H9 (cell line): ENCODE measurements at regions not wholly inside any gene's neighbourhood (a gene's known extent, or its start where the extent isn't known, plus 50 kb on each side); places are given as distances from the start of the nearest gene placed in this dataset.

ENCODE experiments used
- DNase-seq: peaks from one replicate; pipeline ENCODE4 v3.0.0-alpha.2; 2017
- H2AFZ ChIP-seq: one replicate; pipeline ENCODE4 v1.6.1; 2013; ENCODE audit warnings: mild to moderate bottlenecking, low read length, control low read depth, moderate library complexity
- H2AK5ac ChIP-seq: 2 replicates; pipeline ENCODE4 v1.6.1; 2013; ENCODE audit warnings: low read length, control low read depth, mixed read lengths; ENCODE audit not compliant: insufficient read length
- H2BK120ac ChIP-seq: one replicate; pipeline ENCODE4 v1.6.1; 2013; ENCODE audit warnings: low read depth, mild to moderate bottlenecking, low read length, control low read depth, inconsistent platforms; ENCODE audit not compliant: poor library complexity, severe bottlenecking
- H2BK12ac ChIP-seq: 2 replicates; pipeline ENCODE4 v1.6.1; 2013; ENCODE audit warnings: low read length, control low read depth, mixed read lengths, low read depth; ENCODE audit not compliant: insufficient read length
- H2BK15ac ChIP-seq: 2 replicates; pipeline ENCODE4 v1.6.1; 2013; ENCODE audit warnings: low read depth, low read length, control low read depth
- H2BK20ac ChIP-seq: one replicate; pipeline ENCODE4 v1.6.1; 2013; ENCODE audit warnings: low read depth, mild to moderate bottlenecking, low read length, control low read depth, inconsistent platforms; ENCODE audit not compliant: poor library complexity, severe bottlenecking
- H2BK5ac ChIP-seq: 2 replicates; pipeline ENCODE4 v1.6.1; 2013; ENCODE audit warnings: low read length, control low read depth, mixed read lengths; ENCODE audit not compliant: insufficient read length
- H3K14ac ChIP-seq: 2 replicates; pipeline ENCODE4 v1.6.1; 2013; ENCODE audit warnings: low read length, control low read depth; ENCODE audit not compliant: insufficient read depth
- H3K18ac ChIP-seq: 2 replicates; pipeline ENCODE4 v1.6.1; 2013; ENCODE audit warnings: low read depth, mild to moderate bottlenecking, mixed read lengths, low read length, control low read depth; ENCODE audit not compliant: insufficient read length
- H3K23ac ChIP-seq: 2 replicates; pipeline ENCODE4 v1.6.1; 2013; ENCODE audit warnings: low read length, control low read depth, mixed read lengths, low read depth; ENCODE audit not compliant: insufficient read length
- H3K23me2 ChIP-seq: 2 replicates; pipeline ENCODE4 v1.6.1; 2013; ENCODE audit warnings: low read depth, mild to moderate bottlenecking, mixed read lengths, low read length, control low read depth; ENCODE audit not compliant: insufficient read length, poor library complexity, severe bottlenecking
- H3K27ac ChIP-seq: 2 replicates; pipeline ENCODE4 v1.5.1; 2013; ENCODE audit warnings: low read length, control low read depth, mixed read lengths, low read depth; ENCODE audit not compliant: insufficient read length
- H3K27me3 ChIP-seq: 2 replicates; pipeline ENCODE4 v1.6.1; 2013; ENCODE audit warnings: low read length, control low read depth, inconsistent platforms; ENCODE audit not compliant: insufficient read depth
- H3K4ac ChIP-seq: 2 replicates; pipeline ENCODE4 v1.6.1; 2013; ENCODE audit warnings: low read depth, mild to moderate bottlenecking, control low read depth, inconsistent platforms, low read length, moderate library complexity
- H3K4me1 ChIP-seq: 2 replicates; pipeline ENCODE4 v1.6.1; 2013; ENCODE audit warnings: low read length, control low read depth, inconsistent platforms; ENCODE audit not compliant: insufficient read depth
- H3K4me2 ChIP-seq: 2 replicates; pipeline ENCODE4 v1.6.1; 2013; ENCODE audit warnings: low read length, control low read depth, mixed read lengths; ENCODE audit not compliant: insufficient read length, insufficient read depth
- H3K56ac ChIP-seq: 2 replicates; pipeline ENCODE4 v1.6.1; 2013; ENCODE audit warnings: low read depth, mild to moderate bottlenecking, mixed read lengths, low read length, control low read depth; ENCODE audit not compliant: insufficient read length
- H3K79me1 ChIP-seq: 2 replicates; pipeline ENCODE4 v1.6.1; 2013; ENCODE audit warnings: low read depth, mild to moderate bottlenecking, moderate library complexity, low read length, control low read depth, inconsistent platforms; ENCODE audit not compliant: insufficient read depth, poor library complexity, severe bottlenecking
- H3K79me2 ChIP-seq: 2 replicates; pipeline ENCODE4 v1.6.1; 2013; ENCODE audit warnings: low read length, control low read depth, inconsistent platforms; ENCODE audit not compliant: insufficient read depth
- H3K9ac ChIP-seq: 2 replicates; pipeline ENCODE4 v1.6.1; 2013; ENCODE audit warnings: low read length, control low read depth, mixed read lengths; ENCODE audit not compliant: insufficient read length; ENCODE audit errors: extremely low read depth
- H3K9me3 ChIP-seq: one replicate; pipeline ENCODE4 v1.6.1; 2013; ENCODE audit warnings: low read depth, low read length, inconsistent platforms; ENCODE audit not compliant: control insufficient read depth
- H3T11ph ChIP-seq: one replicate; pipeline ENCODE4 v1.6.1; 2013; ENCODE audit warnings: mild to moderate bottlenecking, low read length, control low read depth, inconsistent platforms
- H4K20me1 ChIP-seq: one replicate; pipeline ENCODE4 v1.6.1; 2013; ENCODE audit not compliant: control insufficient read depth, insufficient read length, insufficient read depth
- H4K5ac ChIP-seq: 2 replicates; pipeline ENCODE4 v1.6.1; 2013; ENCODE audit warnings: low read depth, mild to moderate bottlenecking, mixed read lengths, low read length, control low read depth; ENCODE audit not compliant: insufficient read length
- H4K8ac ChIP-seq: replicated peaks from 2 replicates; pipeline ENCODE4 v1.6.1; 2013; ENCODE audit warnings: low read length, control low read depth, mixed read lengths, low read depth; ENCODE audit not compliant: insufficient read length
- H4K91ac ChIP-seq: 2 replicates; pipeline ENCODE4 v1.6.1; 2013; ENCODE audit warnings: low read depth, mild to moderate bottlenecking, moderate library complexity, mixed read lengths, low read length, control low read depth; ENCODE audit not compliant: insufficient read length
- H3K27ac Mint-ChIP-seq, 3 experiments: 2 replicates in 2 of 3; 3 replicates in 1 of 3; pipeline ENCODE4 v1.8.0; 2020 to 2021; ENCODE audit warnings: mixed read lengths in 3 of 3, mild to moderate bottlenecking in 1 of 3, moderate library complexity in 1 of 3
- H3K27me3 Mint-ChIP-seq: 2 replicates; pipeline ENCODE4 v1.8.0; 2021; ENCODE audit warnings: low read depth, mild to moderate bottlenecking, moderate library complexity, mixed read lengths
- H3K36me3 Mint-ChIP-seq, 3 experiments: 2 replicates in 2 of 3; 3 replicates in 1 of 3; pipeline ENCODE4 v1.8.0; 2020 to 2021; ENCODE audit warnings: low read depth in 3 of 3, mixed read lengths in 3 of 3; ENCODE audit not compliant: insufficient read depth in 1 of 3
- H3K4me1 Mint-ChIP-seq, 2 experiments: 2 replicates each; pipeline ENCODE4 v1.8.0; 2020; ENCODE audit warnings: mixed read lengths in 2 of 2
- H3K4me3 Mint-ChIP-seq, 2 experiments: 2 replicates in 1 of 2; 3 replicates in 1 of 2; pipeline ENCODE4 v1.8.0; 2020 to 2021; ENCODE audit warnings: mild to moderate bottlenecking in 2 of 2, mixed read lengths in 2 of 2, moderate library complexity in 1 of 2
- H3K9me3 Mint-ChIP-seq, 2 experiments: 2 replicates in 1 of 2; 3 replicates in 1 of 2; pipeline ENCODE4 v1.8.0; 2020; ENCODE audit warnings: mild to moderate bottlenecking in 2 of 2, mixed read lengths in 2 of 2, moderate library complexity in 1 of 2
- WGBS: extraction: QIAGEN DNeasy Blood & Tissue Kit; methylation state at CpG from one replicate; pipeline ENCODE4 v1.1.7; 2013; ENCODE audit warnings: missing lambda C conversion rate, low lambda C conversion rate, mixed read lengths; ENCODE audit not compliant: insufficient read length; ENCODE audit errors: extremely low coverage; 5-methylcytosine and 5-hydroxymethylcytosine counted together
- TF ChIP-seq, protein P1 (sequence below): fragments of 200-600 bp; sonication (generic); conservative IDR thresholded peaks from 3 replicates; pipeline ENCODE4 v1.8.0; 2021; ENCODE audit warnings: antibody characterized with exemption, mild to moderate bottlenecking

DNA sequence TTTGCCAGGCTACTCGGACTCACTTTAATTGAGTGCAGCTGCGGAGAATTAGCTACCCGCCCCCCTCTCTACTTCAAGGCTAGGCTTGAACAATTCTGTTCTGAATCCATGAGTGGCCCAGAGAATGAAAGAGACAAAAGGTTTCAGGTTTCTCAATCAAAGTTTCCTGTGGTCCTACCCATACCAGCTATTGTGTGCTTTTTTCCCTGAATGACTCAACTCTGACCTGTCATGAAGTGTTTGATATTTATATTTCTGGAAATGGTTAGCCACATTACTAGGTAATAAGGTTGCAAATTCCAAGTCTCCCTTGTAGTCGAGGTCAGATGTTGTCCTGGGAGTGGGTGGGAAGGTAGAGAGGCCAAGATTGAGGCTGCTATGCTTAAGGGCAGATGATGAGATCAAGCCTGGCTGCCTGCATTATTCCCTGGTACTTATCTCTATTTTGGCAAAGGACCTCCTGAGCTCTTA is 392.7 kb upstream of the TBL1XR1 start:
- Histone ChIP-seq H3K27me3 (no peaks in the 10 kb centered on the region; the same call in 1 of the 2 replicates), H3K79me2 (no peaks in the 10 kb centered on the region), H2BK20ac (no peak overlapping the region), H4K5ac (no peak overlapping the region), H3K18ac (no peak overlapping the region), H3K27ac (no peak overlapping the region), H2BK120ac (no peak overlapping the region), H4K20me1 (no peaks in the 10 kb centered on the region), H2AK5ac (no peak overlapping the region), H3K79me1 (no peaks in the 10 kb centered on the region), H2BK12ac (no peak overlapping the region), H3K14ac (no peak overlapping the region), H3K9ac (no peak overlapping the region), H2BK5ac (no peak overlapping the region), H3K23me2 (no peaks in the 10 kb centered on the region), H3K9me3 (no peaks in the 10 kb centered on the region), H3K23ac (no peak overlapping the region), H3K4ac (no peak overlapping the region), H3K56ac (no peak overlapping the region), H3K4me1 (no peaks in the 10 kb centered on the region; the same call in 1 of the 2 replicates), H4K91ac (no peak overlapping the region), H4K8ac (no peak overlapping the region), H2BK15ac (no peak overlapping the region), H3K4me2 (no peak overlapping the region), H2AFZ (no peak overlapping the region), H3T11ph (no peak overlapping the region)
- H3K36me3 Mint-ChIP-seq, result peaks cover 2 to 11% (median 5%) of the 10 kb centered on the region in 3 experiments; a peak in 5 of 7 replicates
- WGBS, result no CpG with 5 or more reads among the region's 4 CpGs
- H3K4me1 Mint-ChIP-seq, result peaks cover 15 to 23% of the 10 kb centered on the region in 2 experiments
- H3K27me3 Mint-ChIP-seq, result no peaks in the 10 kb centered on the region; the same call in 1 of the 2 replicates
- H3K4me3 Mint-ChIP-seq, result no peak overlapping the region
- peaks cover 7 to 15% of the 10 kb centered on the region in 2 experiments for H3K9me3 Mint-ChIP-seq
- H3K27ac Mint-ChIP-seq, result peak overlapping the region in 1 of 3 experiments; percentile 70; a peak in 1 of 7 replicates
- TF ChIP-seq, protein P1, sequence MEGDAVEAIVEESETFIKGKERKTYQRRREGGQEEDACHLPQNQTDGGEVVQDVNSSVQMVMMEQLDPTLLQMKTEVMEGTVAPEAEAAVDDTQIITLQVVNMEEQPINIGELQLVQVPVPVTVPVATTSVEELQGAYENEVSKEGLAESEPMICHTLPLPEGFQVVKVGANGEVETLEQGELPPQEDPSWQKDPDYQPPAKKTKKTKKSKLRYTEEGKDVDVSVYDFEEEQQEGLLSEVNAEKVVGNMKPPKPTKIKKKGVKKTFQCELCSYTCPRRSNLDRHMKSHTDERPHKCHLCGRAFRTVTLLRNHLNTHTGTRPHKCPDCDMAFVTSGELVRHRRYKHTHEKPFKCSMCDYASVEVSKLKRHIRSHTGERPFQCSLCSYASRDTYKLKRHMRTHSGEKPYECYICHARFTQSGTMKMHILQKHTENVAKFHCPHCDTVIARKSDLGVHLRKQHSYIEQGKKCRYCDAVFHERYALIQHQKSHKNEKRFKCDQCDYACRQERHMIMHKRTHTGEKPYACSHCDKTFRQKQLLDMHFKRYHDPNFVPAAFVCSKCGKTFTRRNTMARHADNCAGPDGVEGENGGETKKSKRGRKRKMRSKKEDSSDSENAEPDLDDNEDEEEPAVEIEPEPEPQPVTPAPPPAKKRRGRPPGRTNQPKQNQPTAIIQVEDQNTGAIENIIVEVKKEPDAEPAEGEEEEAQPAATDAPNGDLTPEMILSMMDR, result no peak
- no peak for DNase-seq
